ENCODE measurements at regions not wholly inside any gene's neighbourhood (a gene's known extent, or its start where the extent isn't known, plus 50 kb on each side); places are given as distances from the start of the nearest gene placed in this dataset.
"Not testable (repeated sequence)": the region's sequence is repeated elsewhere in the genome, so short reads cannot be mapped to it uniquely, and the experiment has no call there.

DNA sequence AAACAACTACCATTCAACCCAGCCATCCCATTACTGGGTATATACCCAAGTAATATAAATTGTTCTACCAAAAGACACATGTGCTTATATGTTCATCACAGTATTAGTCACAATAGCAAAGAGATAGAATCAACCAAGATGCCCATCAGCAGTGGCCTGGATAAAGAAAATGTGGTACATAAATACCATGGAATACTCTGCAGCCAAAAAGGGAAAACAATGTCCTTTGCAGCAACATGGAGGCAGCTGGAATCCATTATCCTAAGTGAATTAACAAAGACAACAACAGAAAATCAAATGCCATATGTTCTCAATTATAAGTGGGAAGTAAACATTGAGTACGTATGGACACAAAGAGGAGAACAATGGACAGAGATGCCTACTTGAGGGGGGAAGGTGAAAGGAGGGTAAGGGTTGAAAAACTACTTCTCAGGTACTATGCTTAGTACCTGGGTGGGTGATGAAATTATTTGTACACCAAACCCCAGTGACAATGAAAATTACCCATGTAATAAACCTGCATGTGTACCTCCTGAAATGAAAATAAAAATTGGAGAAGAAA is 632.1 kb upstream of the AADAT start:
- no peak for DNase-seq (ENCODE audit: low spot score)

DNA sequence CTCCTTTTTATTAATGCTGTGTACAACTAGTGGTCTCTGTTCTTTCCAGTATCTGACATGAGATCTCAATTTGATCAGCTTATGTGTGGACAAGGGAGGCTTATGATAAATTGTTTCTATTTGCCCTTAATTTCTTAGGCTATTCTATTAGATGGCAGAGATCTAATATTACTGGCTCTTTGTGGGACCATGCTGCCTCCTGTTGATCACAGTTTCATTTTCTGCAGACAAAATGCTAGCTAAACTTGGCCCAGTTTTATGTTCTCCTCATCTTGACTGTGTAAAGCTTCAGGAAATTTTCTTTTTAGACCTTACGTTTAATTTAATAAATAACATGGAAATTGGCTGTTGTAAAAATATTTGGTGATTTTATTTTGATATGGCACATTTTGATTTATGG is 627.1 kb upstream of the AADAT start:
- DNase-seq (ENCODE audit: low spot score), result no peak

DNA sequence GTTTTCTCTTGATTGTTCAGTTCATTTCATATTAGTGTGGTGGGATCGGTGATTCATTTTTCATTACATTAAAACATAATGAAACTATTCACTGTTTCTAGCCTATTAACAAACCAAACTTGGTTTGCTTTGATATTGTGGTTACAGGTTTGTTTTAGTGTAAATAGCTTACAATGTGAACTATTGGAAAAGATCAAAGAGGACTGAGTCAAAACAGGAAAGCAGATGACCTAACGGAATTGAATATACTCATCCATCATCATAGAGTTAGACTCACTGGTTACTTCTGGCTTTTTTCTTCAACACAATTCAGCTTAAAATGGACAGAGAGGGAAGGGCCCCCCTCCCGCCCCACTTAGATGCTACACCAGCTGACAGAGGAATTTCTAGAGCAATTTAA is 616.2 kb upstream of the AADAT start:
- DNase-seq (ENCODE audit: low spot score), result no peak

DNA sequence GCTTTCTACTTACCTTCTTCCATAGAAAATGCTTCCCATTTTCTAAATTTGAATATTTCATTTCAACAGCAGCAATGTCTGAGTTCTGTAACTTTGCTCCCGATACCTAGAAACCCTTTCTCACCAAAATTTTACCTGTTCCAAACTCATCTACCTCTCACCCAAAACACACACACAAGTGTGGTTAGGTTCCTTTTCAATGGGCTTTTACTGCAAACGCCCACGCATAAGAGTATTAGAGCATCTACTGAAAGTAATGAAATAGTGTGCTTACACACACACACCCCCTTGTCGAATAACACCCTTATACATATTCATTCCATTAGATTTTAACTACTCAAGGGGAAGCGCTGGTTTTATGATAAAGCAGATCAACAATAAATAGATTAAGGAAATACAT is 610.3 kb upstream of the AADAT start:
- no peak for DNase-seq (ENCODE audit: low spot score)

DNA sequence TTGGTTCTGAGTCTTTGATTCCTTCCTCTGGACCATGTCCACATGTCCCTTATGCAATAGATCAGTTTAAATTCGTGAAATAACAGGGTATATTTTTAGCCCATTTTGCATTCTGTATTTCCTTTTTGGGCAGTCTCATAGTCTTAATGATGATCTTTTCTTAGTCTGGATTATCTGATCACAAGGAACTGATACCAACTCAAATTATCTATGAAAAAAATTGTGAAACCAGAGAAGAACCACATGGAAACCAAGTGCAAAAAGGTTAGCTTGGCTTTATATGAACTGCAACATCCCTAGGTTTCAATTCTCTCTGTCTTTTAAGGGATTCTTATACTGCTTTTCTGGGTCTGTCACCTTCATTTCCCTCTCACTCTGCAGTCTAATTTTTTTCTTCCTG is 608.6 kb upstream of the AADAT start:
- no peak for DNase-seq (ENCODE audit: low spot score)

DNA sequence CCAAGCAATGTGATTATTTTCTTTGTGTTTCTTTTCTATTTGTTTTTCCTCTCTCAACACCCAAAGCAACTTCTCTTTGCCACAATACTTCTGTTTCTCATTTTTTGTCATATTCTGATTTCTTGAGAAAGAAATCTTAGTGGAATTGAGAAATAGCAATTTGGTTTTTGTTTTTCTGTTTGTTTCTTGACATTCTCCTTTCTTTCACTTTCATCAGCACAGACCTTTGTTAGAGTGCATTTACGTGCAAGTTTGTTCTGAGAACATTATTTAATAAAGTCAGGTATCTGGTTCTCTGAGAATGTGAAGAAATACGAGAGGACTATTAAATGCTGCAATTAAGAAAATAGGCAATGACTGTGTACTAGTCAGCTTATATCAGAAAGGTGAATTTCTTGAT is 608.1 kb upstream of the AADAT start:
- no peak for DNase-seq (ENCODE audit: low spot score)

DNA sequence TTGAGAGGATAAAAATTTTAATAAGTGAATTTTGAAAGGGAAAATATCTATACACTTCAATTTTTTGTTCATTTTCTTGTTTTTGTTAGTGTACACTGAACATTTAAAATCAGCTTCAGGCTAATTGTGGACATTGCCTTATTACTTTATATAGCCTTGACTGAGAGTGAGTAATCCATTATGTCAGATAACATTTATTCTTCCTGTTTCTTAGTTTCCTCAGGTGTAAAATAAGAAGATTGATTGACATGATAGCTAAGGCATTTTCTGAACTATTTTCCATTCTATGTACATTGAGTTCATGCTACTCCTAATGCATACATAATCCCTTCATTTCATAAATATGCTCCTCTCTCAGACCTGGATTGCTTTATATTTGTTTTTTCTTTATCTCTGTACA is 607.3 kb upstream of the AADAT start:
- DNase-seq (ENCODE audit: low spot score), result no peak

DNA sequence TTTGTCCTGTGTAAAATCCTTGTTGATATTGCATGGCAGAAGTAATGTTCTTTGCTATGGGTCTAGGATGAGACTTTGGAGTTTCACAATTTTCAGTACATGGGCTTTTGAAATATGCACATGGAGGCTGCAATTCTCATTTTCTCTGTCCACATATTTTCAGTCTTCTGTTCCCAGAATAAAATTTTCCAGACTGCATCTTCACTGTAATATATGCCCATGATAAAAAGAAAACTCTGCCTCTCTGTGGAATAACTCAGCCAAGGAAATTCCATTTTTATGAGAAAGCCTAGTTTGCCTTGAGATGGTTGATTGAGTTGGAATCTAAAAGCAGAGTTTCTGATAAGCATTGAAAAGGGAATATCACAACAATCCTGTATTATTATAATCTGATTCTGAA is 601.4 kb upstream of the AADAT start:
- DNase-seq (ENCODE audit: low spot score), result no peak

DNA sequence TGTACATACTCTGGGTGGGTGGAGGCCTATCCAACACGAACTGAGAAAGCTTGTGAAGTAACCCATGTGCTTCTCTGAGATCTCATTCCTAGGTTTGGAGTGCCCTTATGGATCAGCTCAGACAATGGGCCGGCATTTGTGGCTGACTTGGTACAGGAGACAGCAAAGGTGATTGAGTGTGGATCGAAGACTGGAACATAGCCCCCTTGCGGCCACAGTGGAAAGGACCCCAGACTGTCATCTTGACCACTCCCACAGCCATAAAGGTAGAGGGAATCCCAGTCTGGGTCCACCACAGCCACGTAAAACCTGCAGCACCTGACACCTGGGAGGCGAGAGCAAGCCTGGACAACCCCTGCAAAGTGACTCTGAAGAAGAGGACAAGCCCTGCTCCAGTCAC is 598.0 kb upstream of the AADAT start:
- DNase-seq (ENCODE audit: low spot score), result no peak

DNA sequence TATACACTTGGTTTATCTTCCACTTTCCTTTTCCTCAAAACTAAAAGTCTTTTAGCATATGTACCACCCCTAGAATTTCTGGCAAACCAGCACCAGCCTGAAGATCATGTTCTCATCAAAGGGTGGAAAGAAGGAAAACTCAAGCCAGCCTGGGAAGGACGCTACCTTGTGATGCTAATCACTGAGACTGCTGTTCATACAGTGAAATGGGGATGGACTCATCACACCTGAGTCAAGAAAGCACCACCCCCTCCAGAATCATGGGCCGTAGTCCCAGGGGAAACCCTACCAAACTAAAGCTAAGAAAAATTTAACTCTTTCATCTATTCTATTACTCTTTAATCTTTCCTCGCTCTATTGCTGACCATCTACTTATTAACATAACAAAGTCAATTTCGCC is 595.9 kb upstream of the AADAT start:
- DNase-seq (ENCODE audit: low spot score), result not testable (repeated sequence)

DNA sequence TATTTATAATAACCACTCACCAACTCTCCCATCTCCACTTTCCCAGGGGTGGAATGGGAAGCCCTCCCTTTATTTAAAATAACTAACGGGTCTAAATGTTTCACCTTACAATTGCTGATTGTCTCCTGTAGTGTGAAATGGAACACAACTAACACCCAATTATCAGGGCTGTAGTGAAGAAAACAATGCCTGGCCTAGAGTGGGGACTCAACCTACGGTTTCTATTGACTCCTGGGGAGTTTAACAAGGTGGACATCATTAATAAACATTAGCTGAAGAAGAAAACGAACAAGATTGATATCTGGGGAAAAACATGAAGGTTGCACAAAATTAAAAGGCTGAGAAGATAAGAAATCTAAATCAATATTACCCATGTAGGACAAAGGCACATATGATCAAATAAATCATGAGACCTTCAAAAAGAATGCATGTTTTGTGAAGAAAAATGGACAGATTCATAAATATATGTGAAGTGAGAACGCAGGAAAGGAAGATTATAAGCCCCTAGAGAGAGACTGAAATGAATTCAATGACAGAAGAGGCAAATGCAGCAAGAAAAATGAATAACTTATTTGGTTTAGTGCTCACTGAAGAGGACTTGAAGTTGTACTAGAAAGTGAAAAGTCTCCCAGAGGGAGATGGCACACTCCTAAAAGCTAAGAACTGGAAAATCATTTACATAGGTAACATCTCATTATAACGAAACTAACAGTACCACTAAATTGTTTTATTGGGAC is 593.0 kb upstream of the AADAT start:
- DNase-seq (ENCODE audit: low spot score), result no peak

DNA sequence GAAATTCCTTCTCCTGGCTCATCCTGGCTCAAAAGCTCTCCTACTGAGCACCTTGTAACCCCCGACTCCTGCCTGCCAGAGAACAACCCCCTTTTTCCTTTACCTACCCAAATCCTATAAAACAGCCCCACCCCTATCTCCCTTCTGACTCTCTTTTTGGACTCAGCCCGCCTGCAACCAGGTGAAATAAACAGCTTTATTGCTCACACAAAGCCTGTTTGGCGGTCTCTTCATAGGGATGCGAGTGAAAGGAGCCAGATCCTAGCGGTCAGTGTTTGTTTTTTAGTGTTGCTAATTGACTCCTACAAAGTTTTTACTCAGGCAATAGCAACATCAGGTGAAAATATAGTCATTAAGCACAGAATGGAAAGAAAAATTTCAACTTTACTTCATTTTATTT is 592.3 kb upstream of the AADAT start:
- DNase-seq (ENCODE audit: low spot score), result not testable (repeated sequence)

DNA sequence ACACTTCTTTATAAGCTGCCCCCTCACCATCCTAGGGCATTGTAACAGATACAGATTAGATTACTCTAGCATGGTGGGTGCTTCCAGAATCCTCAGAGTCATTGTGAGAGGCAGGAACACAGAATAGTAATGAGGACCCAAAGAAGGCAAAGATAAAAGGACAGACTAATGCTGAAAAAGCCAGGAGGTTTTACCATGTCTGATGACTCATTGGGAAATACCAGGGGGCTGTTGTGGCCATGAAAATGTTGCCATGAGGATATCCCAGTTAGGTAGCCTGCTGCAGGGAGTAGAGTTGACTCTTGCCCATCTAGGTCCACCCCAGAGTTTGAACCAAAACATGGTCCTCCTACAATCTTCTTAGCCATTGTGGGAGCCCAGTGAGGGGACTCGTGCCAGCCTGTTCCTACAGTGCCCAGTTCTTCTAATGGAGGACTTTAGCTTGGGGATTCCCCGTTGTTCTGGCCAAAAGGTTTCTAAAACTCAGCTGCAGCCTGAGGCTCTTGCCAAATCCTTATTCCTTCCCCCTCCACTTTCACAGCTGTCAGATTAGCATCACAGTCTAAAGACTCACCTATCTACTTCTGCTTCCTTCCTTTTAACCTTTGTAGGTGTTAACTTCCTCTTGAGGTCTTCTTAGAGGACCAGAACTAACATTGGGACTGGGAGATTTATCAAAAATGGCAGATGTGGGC is 586.0 kb upstream of the AADAT start:
- DNase-seq (ENCODE audit: low spot score), result no peak

DNA sequence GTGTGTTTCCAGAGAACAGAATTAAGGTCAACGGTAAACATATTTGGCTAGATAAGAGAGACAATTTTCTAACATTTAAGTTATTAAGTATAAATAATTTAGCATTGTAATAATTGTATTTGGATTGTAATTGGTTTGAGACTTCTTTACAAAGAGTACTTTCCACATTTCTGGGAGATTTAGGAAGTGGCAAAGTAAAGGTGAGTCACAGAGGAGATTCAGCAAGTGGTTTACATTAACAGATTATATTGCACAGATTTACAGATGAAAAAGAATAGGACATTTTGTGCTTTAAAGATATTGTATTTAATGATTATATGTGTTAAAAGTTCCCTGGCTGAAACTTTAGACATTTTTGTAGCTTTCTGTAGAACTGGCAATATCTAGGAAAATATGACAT is 584.4 kb upstream of the AADAT start:
- no peak for DNase-seq (ENCODE audit: low spot score)

DNA sequence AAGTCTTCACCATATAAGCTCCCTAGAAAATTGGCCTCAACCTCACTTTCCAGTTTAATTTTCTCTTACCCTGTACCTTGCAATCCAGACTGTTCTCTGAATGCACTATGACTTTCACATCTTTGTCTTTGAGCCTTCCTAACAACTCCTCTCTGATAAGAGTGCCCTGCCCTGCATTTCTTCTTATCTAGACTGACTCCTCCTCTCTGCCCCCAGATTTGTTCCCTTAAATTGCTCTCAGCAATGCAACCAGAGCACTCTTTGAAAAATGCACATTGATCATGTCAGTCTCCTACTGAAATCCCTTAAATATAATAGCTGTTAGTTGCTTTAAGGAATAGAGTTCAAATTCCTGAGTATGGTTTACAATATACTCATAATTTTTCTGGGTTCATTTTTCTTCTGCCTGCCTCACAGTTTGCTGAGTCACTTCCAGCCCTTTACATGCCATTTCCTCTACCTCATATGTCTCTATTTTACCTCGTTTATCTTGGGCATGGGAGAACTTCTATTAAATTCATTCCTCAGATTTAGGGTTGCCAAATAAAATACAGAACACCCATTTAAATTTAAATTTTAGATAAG is 582.7 kb upstream of the AADAT start:
- DNase-seq (ENCODE audit: low spot score), result no peak

DNA sequence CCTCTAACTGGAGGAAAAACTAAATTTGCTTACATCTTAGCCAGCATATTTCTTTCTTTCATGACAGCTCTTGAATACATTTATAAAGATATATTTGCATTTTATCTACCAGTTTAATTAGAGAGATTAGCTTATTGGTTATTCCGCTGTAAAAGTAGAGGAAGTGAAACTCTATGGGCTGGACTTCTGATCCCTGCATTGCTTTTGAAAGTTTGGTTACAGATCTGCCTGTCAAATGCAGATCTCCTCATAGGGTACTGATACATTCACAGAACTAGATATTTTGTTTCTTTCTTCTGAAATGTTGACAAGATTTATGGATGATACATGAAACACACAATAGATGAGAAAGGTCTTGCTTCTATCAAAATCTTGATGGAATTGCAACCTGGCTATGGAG is 581.4 kb upstream of the AADAT start:
- DNase-seq (ENCODE audit: low spot score), result no peak

DNA sequence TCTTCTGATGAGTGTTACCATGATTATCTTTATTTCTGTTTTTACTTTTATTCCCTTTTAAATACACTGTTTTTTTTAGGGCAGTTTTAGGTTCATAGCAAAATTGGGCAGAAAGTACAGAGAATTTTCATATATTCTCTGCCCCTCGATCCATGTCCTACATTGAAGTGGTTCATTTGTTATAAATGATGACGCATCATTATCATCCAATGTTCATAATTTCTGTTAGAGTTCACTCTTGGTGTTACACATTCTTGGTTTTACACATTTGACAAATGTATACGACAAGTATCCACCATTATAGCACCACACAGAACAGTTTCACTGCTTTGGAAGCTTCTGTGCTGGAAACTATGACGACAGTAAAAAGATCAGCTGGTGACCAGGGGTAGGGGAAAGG is 578.1 kb upstream of the AADAT start:
- DNase-seq (ENCODE audit: low spot score), result no peak

DNA sequence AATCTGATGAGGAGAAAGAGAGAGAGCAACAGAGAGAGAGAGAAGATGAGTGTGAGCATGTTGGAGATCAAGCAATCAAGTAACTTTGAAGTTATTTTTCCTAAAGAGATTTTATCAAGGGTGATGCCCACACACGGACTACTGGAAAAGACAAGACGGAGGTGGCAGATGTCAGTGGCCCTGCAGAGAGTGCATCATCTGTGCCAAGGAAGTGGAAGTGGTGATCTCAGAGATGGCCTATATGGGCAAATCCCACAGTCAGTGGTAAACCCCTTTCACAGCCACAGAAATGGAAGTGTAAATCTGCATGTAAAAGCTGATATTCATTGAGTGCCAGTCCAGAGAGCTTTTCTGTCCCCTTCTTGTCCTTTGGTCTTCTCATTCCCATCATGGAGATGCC is 577.2 kb upstream of the AADAT start:
- no peak for DNase-seq (ENCODE audit: low spot score)

DNA sequence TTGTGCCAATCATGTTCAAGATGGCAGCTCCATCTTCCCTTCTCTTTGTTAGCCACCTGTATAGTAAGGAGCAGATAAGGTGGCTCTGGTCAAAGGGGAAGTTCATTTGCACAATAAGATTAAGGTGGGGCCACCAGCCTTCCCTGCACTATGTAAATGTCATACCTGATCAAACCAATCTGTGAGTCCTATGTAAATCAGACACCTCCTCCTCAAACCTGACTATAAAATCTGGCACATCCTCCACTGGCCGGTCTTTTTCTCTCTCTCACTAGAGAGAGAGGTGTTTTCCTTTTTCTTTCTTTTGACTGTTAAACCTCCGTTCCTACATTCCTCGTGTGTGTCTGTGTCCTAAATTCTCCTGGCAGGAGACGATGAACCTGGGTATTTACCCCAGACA is 572.5 kb upstream of the AADAT start:
- no peak for DNase-seq (ENCODE audit: low spot score)

DNA sequence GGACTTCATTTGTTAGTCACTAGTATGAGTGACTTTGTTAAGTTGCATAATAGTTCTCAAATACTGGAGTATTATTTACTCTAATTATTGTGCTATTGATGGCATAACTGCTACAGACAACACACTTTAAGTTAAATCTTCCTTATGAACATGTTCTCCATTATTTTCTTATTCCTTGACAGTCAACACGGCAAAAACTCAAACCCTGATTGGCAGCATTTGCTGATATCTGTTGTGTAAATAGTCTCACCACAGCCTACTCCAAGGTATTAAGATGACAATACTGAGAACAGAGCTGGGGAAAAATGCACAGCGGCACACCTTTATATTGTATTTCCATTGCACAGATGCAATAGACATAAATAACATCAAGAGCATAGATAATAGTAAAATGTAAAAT is 568.0 kb upstream of the AADAT start:
- no peak for DNase-seq (ENCODE audit: low spot score)

DNA sequence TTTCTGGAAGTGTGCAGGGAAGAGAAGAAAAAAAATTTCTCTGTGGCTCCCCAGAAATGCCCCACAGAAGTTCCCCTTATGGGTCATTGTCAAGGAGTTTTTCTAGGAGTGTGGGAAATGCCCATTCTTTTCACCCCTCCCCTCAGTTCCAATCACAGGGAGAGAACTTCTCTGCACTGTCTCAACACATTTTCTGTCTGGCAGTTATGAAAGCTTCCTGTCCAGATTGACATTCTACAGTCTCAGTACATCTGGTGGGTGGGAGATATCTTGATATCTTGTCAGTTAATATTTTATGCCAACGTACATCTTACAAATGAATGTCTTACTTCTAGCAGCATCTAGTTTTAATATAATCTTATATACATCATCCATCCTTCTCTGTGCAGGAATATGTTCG is 566.8 kb upstream of the AADAT start:
- no peak for DNase-seq (ENCODE audit: low spot score)

DNA sequence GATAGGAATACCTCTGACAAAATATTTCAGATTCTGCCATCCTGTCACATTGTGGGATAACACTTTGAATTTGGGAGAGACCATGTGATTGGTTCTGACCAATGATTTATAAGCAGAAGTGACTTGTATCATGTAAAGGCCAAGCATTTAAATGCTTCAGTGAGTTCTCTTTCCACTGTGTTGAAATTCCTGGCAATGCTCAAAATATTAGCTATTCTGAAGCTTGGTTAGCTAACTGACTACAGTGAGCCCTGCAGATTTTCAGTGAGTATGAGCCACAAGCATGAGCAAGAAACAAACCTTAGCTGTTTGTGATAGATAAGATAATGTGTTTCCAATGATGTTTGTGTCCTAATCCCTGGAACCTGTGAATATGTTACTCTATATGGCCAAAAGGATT is 562.8 kb upstream of the AADAT start:
- no peak for DNase-seq (ENCODE audit: low spot score)

DNA sequence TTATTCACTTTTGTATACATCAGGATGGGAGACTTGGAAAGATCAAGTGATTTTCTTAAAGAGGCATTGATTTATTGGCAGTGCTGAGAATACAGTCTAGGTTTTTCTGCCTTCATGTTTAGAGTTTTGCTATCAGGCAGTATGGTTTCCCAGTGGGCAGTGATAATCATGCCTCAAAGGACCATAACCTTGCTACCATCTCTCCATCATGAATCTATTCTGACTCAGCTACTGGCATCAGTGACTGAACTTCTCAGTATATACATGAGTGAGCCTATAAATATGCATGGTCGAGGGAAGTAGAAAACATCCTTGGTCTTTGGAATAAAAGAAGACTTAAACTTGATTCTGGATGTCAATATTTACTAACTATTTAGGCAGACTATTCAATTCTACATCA is 562.0 kb upstream of the AADAT start:
- no peak for DNase-seq (ENCODE audit: low spot score)

All from mesenteric fat pad (tissue), 1 donor.